HG02884 (cell line): ENCODE measurements at regions not wholly inside any gene's neighbourhood (a gene's known extent, or its start where the extent isn't known, plus 50 kb on each side); places are given as distances from the start of the nearest gene placed in this dataset.
"Not testable (repeated sequence)": the region's sequence is repeated elsewhere in the genome, so short reads cannot be mapped to it uniquely, and the experiment has no call there.

Source experiments
- ATAC-seq: cut with Tn5 transposase; IDR thresholded peaks from one replicate; pipeline ENCODE4 v1.9.1; 2021; ENCODE audit warnings: mild to moderate bottlenecking, moderate library complexity; ENCODE audit not compliant: unreplicated experiment

GRCh38 chr1:106290805-106291501 is 765.5 kb upstream of the PRMT6 start:
- ATAC-seq, result no peak

- ATAC-seq, result no peak
Measured at GRCh38 chr1:106292130-106292529, 764.3 kb upstream of the PRMT6 start.

GRCh38 chr1:106296431-106296830 is 760.0 kb upstream of the PRMT6 start:
- no peak for ATAC-seq

GRCh38 chr1:106304106-106304505 is 752.4 kb upstream of the PRMT6 start:
- no peak for ATAC-seq

- no peak for ATAC-seq
Measured at GRCh38 chr1:106319612-106320011, 736.9 kb upstream of the PRMT6 start.

- no peak for ATAC-seq
Measured at GRCh38 chr1:106325600-106325999, 730.9 kb upstream of the PRMT6 start.

- ATAC-seq, result no peak
Measured at GRCh38 chr1:106344494-106344893, 712.0 kb upstream of the PRMT6 start.

GRCh38 chr1:106360252-106360651 is 696.2 kb upstream of the PRMT6 start:
- ATAC-seq, result no peak

GRCh38 chr1:106366627-106367319 is 689.7 kb upstream of the PRMT6 start:
- ATAC-seq, result no peak

GRCh38 chr1:106378261-106378660 is 678.2 kb upstream of the PRMT6 start:
- no peak for ATAC-seq

GRCh38 chr1:106380772-106381171 is 675.7 kb upstream of the PRMT6 start:
- ATAC-seq, result no peak

- not testable (repeated sequence) for ATAC-seq
Measured at GRCh38 chr1:106389160-106389559, 667.3 kb upstream of the PRMT6 start.

- no peak for ATAC-seq
Measured at GRCh38 chr1:106393046-106393445, 663.4 kb upstream of the PRMT6 start.

GRCh38 chr1:106396020-106396419 is 660.5 kb upstream of the PRMT6 start:
- ATAC-seq, result no peak

GRCh38 chr1:106398391-106398790 is 658.1 kb upstream of the PRMT6 start:
- no peak for ATAC-seq

- no peak for ATAC-seq
Measured at GRCh38 chr1:106406114-106406513, 650.4 kb upstream of the PRMT6 start.

- not testable (repeated sequence) for ATAC-seq
Measured at GRCh38 chr1:106412321-106412720, 644.2 kb upstream of the PRMT6 start.

- no peak for ATAC-seq
Measured at GRCh38 chr1:106435269-106435668, 621.2 kb upstream of the PRMT6 start.

GRCh38 chr1:106439475-106439874 is 617.0 kb upstream of the PRMT6 start:
- ATAC-seq, result no peak

GRCh38 chr1:106447466-106447865 is 609.0 kb upstream of the PRMT6 start:
- ATAC-seq, result no peak

GRCh38 chr1:106456832-106457231 is 599.6 kb upstream of the PRMT6 start:
- ATAC-seq, result no peak

- ATAC-seq, result no peak
Measured at GRCh38 chr1:106457368-106457767, 599.1 kb upstream of the PRMT6 start.

- no peak for ATAC-seq
Measured at GRCh38 chr1:106458866-106459265, 597.6 kb upstream of the PRMT6 start.
